ENCODE measurements at regions not wholly inside any gene's neighbourhood (a gene's known extent, or its start where the extent isn't known, plus 50 kb on each side); places are given as distances from the start of the nearest gene placed in this dataset.

DNA sequence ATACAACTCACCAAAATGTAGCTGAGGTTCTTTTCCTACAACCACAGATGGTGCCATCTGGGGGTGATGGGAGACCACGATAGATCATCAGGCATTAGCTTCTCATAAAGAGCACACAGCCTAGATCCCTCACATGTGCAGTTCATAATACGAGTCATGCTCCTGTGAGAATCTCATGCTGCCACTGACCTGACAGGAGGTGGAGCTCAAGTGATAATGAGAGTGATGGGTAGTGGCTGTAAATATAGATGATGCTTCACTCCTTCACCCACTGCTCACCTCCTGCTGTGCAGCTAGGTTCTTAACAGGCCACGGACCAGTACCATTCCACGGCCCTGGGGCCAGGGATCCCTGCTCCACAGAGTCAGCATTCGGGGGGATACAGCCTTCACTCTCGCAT is 943.8 kb downstream of the NLGN4Y start:
- Histone ChIP-seq H3K27ac (ENCODE audit: low read length) (no peak overlapping the region), H3K9me3 (ENCODE audit: insufficient read depth, low read length, severe bottlenecking) (no peaks in the 10 kb centered on the region), H3K27me3 (ENCODE audit: insufficient read depth, low read length, poor library complexity) (no peaks in the 10 kb centered on the region), H3K4me1 (ENCODE audit: insufficient read depth, low read length) (no peaks in the 10 kb centered on the region), H2AFZ (ENCODE audit: low read depth, low read length) (no peak overlapping the region), H3K9ac (ENCODE audit: low read depth, low read length) (no peak overlapping the region), H4K20me1 (ENCODE audit: insufficient read depth, low read length) (no peaks in the 10 kb centered on the region), H3K36me3 (ENCODE audit: insufficient read depth, low read length) (no peaks in the 10 kb centered on the region), H3K4me3 (ENCODE audit: low read depth in 1 of 2, low read length in 2 of 2) (no peak overlapping the region), H3K79me2 (ENCODE audit: insufficient read depth, low read length) (no peaks in the 10 kb centered on the region), H3K4me2 (ENCODE audit: insufficient read depth, low read length) (no peak overlapping the region)
- DNase-seq (no peak), ATAC-seq (ENCODE audit: insufficient read depth, low read depth) (no peak)
- TF ChIP-seq, protein P1, sequence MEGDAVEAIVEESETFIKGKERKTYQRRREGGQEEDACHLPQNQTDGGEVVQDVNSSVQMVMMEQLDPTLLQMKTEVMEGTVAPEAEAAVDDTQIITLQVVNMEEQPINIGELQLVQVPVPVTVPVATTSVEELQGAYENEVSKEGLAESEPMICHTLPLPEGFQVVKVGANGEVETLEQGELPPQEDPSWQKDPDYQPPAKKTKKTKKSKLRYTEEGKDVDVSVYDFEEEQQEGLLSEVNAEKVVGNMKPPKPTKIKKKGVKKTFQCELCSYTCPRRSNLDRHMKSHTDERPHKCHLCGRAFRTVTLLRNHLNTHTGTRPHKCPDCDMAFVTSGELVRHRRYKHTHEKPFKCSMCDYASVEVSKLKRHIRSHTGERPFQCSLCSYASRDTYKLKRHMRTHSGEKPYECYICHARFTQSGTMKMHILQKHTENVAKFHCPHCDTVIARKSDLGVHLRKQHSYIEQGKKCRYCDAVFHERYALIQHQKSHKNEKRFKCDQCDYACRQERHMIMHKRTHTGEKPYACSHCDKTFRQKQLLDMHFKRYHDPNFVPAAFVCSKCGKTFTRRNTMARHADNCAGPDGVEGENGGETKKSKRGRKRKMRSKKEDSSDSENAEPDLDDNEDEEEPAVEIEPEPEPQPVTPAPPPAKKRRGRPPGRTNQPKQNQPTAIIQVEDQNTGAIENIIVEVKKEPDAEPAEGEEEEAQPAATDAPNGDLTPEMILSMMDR (IDR thresholded peaks at IDR 0.05; ENCODE audit: borderline replicate concordance, extremely low read depth, low read length, poor library complexity, severe bottlenecking) = no peak
- no peak for TF ChIP-seq EZH2 (IDR thresholded peaks at IDR 0.05; ENCODE audit: borderline replicate concordance, low read depth, low read length, severe bottlenecking)

DNA sequence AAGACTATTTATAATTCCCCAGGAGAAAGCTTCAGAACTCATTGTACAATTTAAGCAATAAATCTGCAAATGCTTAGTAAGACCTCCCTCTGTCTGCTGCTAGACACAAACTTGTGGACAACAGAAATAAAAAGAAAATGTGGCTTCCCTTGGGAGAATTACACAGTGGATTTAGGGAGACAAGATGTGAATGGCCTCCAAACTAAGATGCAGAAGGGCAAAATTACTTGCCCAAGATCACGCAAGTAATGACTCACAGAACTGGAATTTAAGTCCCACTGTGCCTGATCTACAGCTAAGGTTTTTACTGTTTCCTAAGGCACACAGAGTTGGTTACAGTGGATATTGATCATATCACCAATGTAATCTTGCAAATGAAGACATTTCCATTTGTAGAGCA is 947.0 kb downstream of the NLGN4Y start:
- Histone ChIP-seq H3K79me2 (ENCODE audit: insufficient read depth, low read length) (no peaks in the 10 kb centered on the region), H3K4me2 (ENCODE audit: insufficient read depth, low read length) (no peak overlapping the region), H3K27me3 (ENCODE audit: insufficient read depth, low read length, poor library complexity) (no peaks in the 10 kb centered on the region), H3K4me1 (ENCODE audit: insufficient read depth, low read length) (no peaks in the 10 kb centered on the region), H3K36me3 (ENCODE audit: insufficient read depth, low read length) (no peaks in the 10 kb centered on the region), H3K4me3 (ENCODE audit: low read depth in 1 of 2, low read length in 2 of 2) (no peak overlapping the region), H2AFZ (ENCODE audit: low read depth, low read length) (no peak overlapping the region), H3K9ac (ENCODE audit: low read depth, low read length) (no peak overlapping the region), H3K9me3 (ENCODE audit: insufficient read depth, low read length, severe bottlenecking) (no peaks in the 10 kb centered on the region), H3K27ac (ENCODE audit: low read length) (no peak overlapping the region), H4K20me1 (ENCODE audit: insufficient read depth, low read length) (no peaks in the 10 kb centered on the region)
- no peak for TF ChIP-seq EZH2 (IDR thresholded peaks at IDR 0.05; ENCODE audit: borderline replicate concordance, low read depth, low read length, severe bottlenecking)
- TF ChIP-seq, protein P1 (IDR thresholded peaks at IDR 0.05; ENCODE audit: borderline replicate concordance, extremely low read depth, low read length, poor library complexity, severe bottlenecking) = no peak
- ATAC-seq (ENCODE audit: insufficient read depth, low read depth) (no peak), DNase-seq (no peak)

DNA sequence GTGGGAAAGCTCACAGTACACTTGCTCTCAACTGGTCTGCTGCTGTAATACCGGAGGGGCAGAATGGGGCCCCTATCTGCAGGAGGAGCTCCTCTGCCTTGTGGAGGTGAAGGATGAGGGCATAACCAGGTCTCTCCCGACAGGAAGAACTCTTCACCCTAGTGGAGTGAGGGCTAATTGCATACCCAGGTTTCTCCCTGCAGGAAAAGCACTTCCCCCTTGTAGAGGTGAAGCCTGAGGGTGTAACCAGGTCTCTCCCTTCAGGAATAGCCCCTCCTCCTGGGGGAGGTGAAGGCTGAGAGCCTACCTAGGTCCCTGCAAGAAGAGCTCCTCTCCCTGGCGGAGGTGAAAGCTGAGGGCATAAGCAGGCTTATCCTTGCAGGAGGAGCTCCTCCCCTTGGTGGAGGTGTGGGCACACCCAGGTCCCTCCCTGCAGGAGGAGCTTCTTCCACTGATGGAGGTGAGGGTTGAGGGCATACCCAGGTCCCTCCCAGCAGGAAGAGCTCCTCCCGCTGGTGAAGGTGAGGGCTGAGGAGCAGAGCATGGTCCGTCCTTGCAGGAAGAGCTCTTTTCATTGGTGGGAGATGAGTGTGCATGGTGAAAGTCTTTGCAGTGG is 954.1 kb downstream of the NLGN4Y start:
- no peaks in the 10 kb centered on the region for H3K79me2 ChIP-seq (ENCODE audit: insufficient read depth, low read length)
- no peak overlapping the region for H2AFZ ChIP-seq (ENCODE audit: low read depth, low read length)
- H3K36me3 ChIP-seq (ENCODE audit: insufficient read depth, low read length) = no peaks in the 10 kb centered on the region
- no peaks in the 10 kb centered on the region for H3K27me3 ChIP-seq (ENCODE audit: insufficient read depth, low read length, poor library complexity)
- DNase-seq = no peak
- H3K9ac ChIP-seq (ENCODE audit: low read depth, low read length) = no peak overlapping the region
- H3K4me3 ChIP-seq (ENCODE audit: low read depth in 1 of 2, low read length in 2 of 2) = no peak overlapping the region
- no peak overlapping the region for H3K27ac ChIP-seq (ENCODE audit: low read length)
- H3K4me2 ChIP-seq (ENCODE audit: insufficient read depth, low read length) = no peak overlapping the region
- no peaks in the 10 kb centered on the region for H4K20me1 ChIP-seq (ENCODE audit: insufficient read depth, low read length)
- H3K4me1 ChIP-seq (ENCODE audit: insufficient read depth, low read length) = no peaks in the 10 kb centered on the region
- TF ChIP-seq, protein P1 (IDR thresholded peaks at IDR 0.05; ENCODE audit: borderline replicate concordance, extremely low read depth, low read length, poor library complexity, severe bottlenecking) = no peak
- H3K9me3 ChIP-seq (ENCODE audit: insufficient read depth, low read length, severe bottlenecking) = no peaks in the 10 kb centered on the region
- ATAC-seq (ENCODE audit: insufficient read depth, low read depth) = no peak

DNA sequence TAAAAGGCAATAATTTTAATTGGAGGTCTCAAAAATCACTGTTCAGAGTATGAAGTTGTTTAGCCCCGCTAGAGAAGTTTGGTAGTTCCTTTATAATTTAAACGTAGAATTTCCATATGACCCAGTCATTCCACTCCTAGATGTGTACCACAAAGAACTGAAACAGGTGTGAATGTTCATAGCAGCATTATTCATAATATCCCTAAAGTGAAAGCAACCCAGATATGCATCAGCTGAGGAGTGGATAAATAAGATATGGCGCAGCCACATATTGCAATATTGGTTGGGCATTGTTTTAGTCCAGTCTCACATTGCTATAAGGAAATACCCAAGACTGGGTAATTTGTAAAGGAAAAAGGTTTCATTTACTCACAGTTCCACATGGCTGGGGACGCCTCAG is 976.2 kb downstream of the NLGN4Y start:
- no peaks in the 10 kb centered on the region for H3K4me1 ChIP-seq (ENCODE audit: insufficient read depth, low read length)
- no peaks in the 10 kb centered on the region for H3K36me3 ChIP-seq (ENCODE audit: insufficient read depth, low read length)
- no peaks in the 10 kb centered on the region for H4K20me1 ChIP-seq (ENCODE audit: insufficient read depth, low read length)
- ATAC-seq (ENCODE audit: insufficient read depth, low read depth) (no peak), DNase-seq (no peak)
- H2AFZ ChIP-seq (ENCODE audit: low read depth, low read length) = no peak overlapping the region
- TF ChIP-seq, protein P1 (IDR thresholded peaks at IDR 0.05; ENCODE audit: borderline replicate concordance, extremely low read depth, low read length, poor library complexity, severe bottlenecking) = no peak
- TF ChIP-seq EZH2 (IDR thresholded peaks at IDR 0.05; ENCODE audit: borderline replicate concordance, low read depth, low read length, severe bottlenecking) = no peak
- H3K79me2 ChIP-seq (ENCODE audit: insufficient read depth, low read length) = no peaks in the 10 kb centered on the region
- no peak overlapping the region for H3K4me2 ChIP-seq (ENCODE audit: insufficient read depth, low read length)
- no peaks in the 10 kb centered on the region for H3K9me3 ChIP-seq (ENCODE audit: insufficient read depth, low read length, severe bottlenecking)
- no peak overlapping the region for H3K4me3 ChIP-seq (ENCODE audit: low read depth in 1 of 2, low read length in 2 of 2)
- no peaks in the 10 kb centered on the region for H3K27me3 ChIP-seq (ENCODE audit: insufficient read depth, low read length, poor library complexity)
- no peak overlapping the region for H3K27ac ChIP-seq (ENCODE audit: low read length)
- no peak overlapping the region for H3K9ac ChIP-seq (ENCODE audit: low read depth, low read length)
